SK-N-SH (cell line): ENCODE measurements at regions not wholly inside any gene's neighbourhood (a gene's known extent, or its start where the extent isn't known, plus 50 kb on each side); places are given as distances from the start of the nearest gene placed in this dataset.

Source experiments
- CTCF ChIA-PET: fragments of 300-600, 350-600 bp; formaldehyde crosslinking; extraction: SDS; loops from one replicate; lab custom pipeline; 2021; lab: Yijun Ruan, JAX
- POLR2A ChIA-PET: fragments of 350-600 bp; sonication (Branson Sonifier 250); formaldehyde crosslinking; extraction: SDS; loops from one replicate; lab custom pipeline; 2020; ENCODE audit warnings: antibody characterized with exemption, inconsistent platforms; lab: Yijun Ruan, JAX
- DNase-seq: peaks from one replicate; pipeline ENCODE4 v3.0.0; 2012
- H2AFZ ChIP-seq: fragments of 200-600 bp; sonication (generic); 2 replicates; pipeline ENCODE4 v1.8.1; 2016; ENCODE audit warnings: antibody characterized with exemption, mild to moderate bottlenecking, low read depth
- H3F3A ChIP-seq: fragments of 200-600 bp; sonication (generic); replicated peaks from 2 replicates; pipeline ENCODE3; 2016; ENCODE audit warnings: antibody characterized with exemption, mild to moderate bottlenecking; ENCODE audit not compliant: insufficient read depth
- H3K27ac ChIP-seq, 2 experiments: fragments of 200-500 bp in 1 of 2; fragments of 200-600 bp in 1 of 2; sonication (Bioruptor generic) in 1 of 2; sonication (generic), shearing (Covaris generic) in 1 of 2; 2 replicates each; pipeline versions ENCODE4 v1.5.1 to v1.6.1; 2014 to 2016; ENCODE audit warnings: low read depth in 2 of 2, inconsistent platforms in 1 of 2, low read length in 1 of 2, mild to moderate bottlenecking in 1 of 2, mixed read lengths in 1 of 2
- H3K27me3 ChIP-seq: fragments of 200-600 bp; sonication (generic), shearing (Covaris generic); 2 replicates; pipeline ENCODE4 v1.6.1; 2016; ENCODE audit warnings: mixed run types; ENCODE audit not compliant: insufficient read depth
- H3K36me3 ChIP-seq, 2 experiments: fragments of 200-500 bp in 1 of 2; fragments of 200-600 bp in 1 of 2; sonication (Bioruptor generic) in 1 of 2; sonication (generic) in 1 of 2; replicated peaks in 1 of 2; 2 replicates each; pipeline versions ENCODE3 to v1.5.1; 2014 to 2016; ENCODE audit warnings: low read length in 1 of 2, mild to moderate bottlenecking in 1 of 2; ENCODE audit not compliant: insufficient read depth in 2 of 2, control insufficient read depth in 1 of 2
- H3K4me1 ChIP-seq, 2 experiments: fragments of 200-500 bp in 1 of 2; fragments of 200-600 bp in 1 of 2; sonication (Bioruptor generic) in 1 of 2; sonication (generic), shearing (Covaris generic) in 1 of 2; 2 replicates each; pipeline versions ENCODE4 v1.5.1 to v1.6.1; 2014 to 2016; ENCODE audit warnings: low read depth in 1 of 2, low read length in 1 of 2, mixed run types in 1 of 2; ENCODE audit not compliant: insufficient read depth in 2 of 2, control insufficient read depth in 1 of 2
- H3K4me2 ChIP-seq: fragments of 200-600 bp; sonication (generic), shearing (Covaris generic); 2 replicates; pipeline ENCODE4 v1.6.1; 2017; ENCODE audit warnings: mixed run types
- H3K4me3 ChIP-seq, 2 experiments: fragments of 200-500 bp in 1 of 2; fragments of 200-600 bp in 1 of 2; sonication (Bioruptor generic) in 1 of 2; sonication (generic), shearing (Covaris generic) in 1 of 2; 2 replicates each; pipeline versions ENCODE4 v1.5.1 to v1.8.1; 2014 to 2016; ENCODE audit warnings: low read depth in 2 of 2, inconsistent platforms in 1 of 2, low read length in 1 of 2, mild to moderate bottlenecking in 1 of 2, mixed read lengths in 1 of 2, moderate library complexity in 1 of 2
- H3K79me2 ChIP-seq: fragments of 200-600 bp; sonication (generic); 2 replicates; pipeline ENCODE4 v1.8.1; 2017; ENCODE audit warnings: mild to moderate bottlenecking; ENCODE audit not compliant: insufficient read depth
- H3K9ac ChIP-seq: fragments of 200-600 bp; sonication (generic); 2 replicates; pipeline ENCODE4 v1.6.1; 2017; ENCODE audit warnings: mixed run types
- H3K9me2 ChIP-seq: fragments of 200-600 bp; sonication (generic); 2 replicates; pipeline ENCODE4 v1.6.1; 2017; ENCODE audit warnings: mixed run types
- H3K9me3 ChIP-seq: fragments of 200-600 bp; sonication (generic); 2 replicates; pipeline ENCODE4 v1.6.1; 2017; ENCODE audit warnings: mixed run types, mild to moderate bottlenecking, moderate library complexity
- H4K20me1 ChIP-seq: fragments of 200-600 bp; sonication (generic); 2 replicates; pipeline ENCODE4 v1.6.1; 2017; ENCODE audit warnings: mild to moderate bottlenecking, mixed run types; ENCODE audit not compliant: insufficient read depth
- CHD2 ChIP-seq: fragments of 150-350 bp; IDR thresholded peaks from 2 replicates; pipeline ENCODE4 v1.6.1; 2018; ENCODE audit warnings: low read length; ENCODE audit not compliant: partially characterized antibody
- FOSL2 ChIP-seq: IDR thresholded peaks from 2 replicates; pipeline ENCODE4 v1.4.0; 2012; ENCODE audit warnings: low read depth, mild to moderate bottlenecking, moderate library complexity, borderline replicate concordance
- FOXJ3 ChIP-seq: sonication (generic); formaldehyde crosslinking; IDR thresholded peaks from 2 replicates; pipeline ENCODE4 v1.5.1; 2020; ENCODE audit warnings: mild to moderate bottlenecking, missing genetic modification reagents
- FOXM1 ChIP-seq: IDR thresholded peaks from 2 replicates; pipeline ENCODE4 v1.4.0; 2012; ENCODE audit warnings: low read depth, mild to moderate bottlenecking
- GABPA ChIP-seq: IDR thresholded peaks from 2 replicates; pipeline ENCODE4 v1.4.0; 2012; ENCODE audit warnings: low read depth, mild to moderate bottlenecking
- GATA2 ChIP-seq: sonication (generic); formaldehyde crosslinking; IDR thresholded peaks from 2 replicates; pipeline ENCODE4 v1.5.0; 2020; ENCODE audit warnings: mild to moderate bottlenecking, missing genetic modification reagents
- JUND ChIP-seq: IDR thresholded peaks from 2 replicates; pipeline ENCODE4 v1.4.0; 2012
- MEF2A ChIP-seq: IDR thresholded peaks from 2 replicates; pipeline ENCODE4 v1.4.0; 2012; ENCODE audit warnings: low read depth, borderline replicate concordance
- MXI1 ChIP-seq: IDR thresholded peaks from 2 replicates; pipeline ENCODE4 v1.6.1; 2012; ENCODE audit warnings: mild to moderate bottlenecking, low read depth, low read length, improper control_type of control experiment
- NRF1 ChIP-seq: IDR thresholded peaks from 2 replicates; pipeline ENCODE4 v1.6.1; 2012; ENCODE audit warnings: low read depth, mild to moderate bottlenecking, low read length
- RXRA ChIP-seq: IDR thresholded peaks from 2 replicates; pipeline ENCODE4 v1.4.0; 2012; ENCODE audit warnings: low read depth, mild to moderate bottlenecking, borderline replicate concordance
- TAF1 ChIP-seq: IDR thresholded peaks from 2 replicates; pipeline ENCODE4 v1.6.1; 2012; ENCODE audit warnings: low read depth, mild to moderate bottlenecking, low read length, moderate library complexity, borderline replicate concordance
- TCF12 ChIP-seq: IDR thresholded peaks from 2 replicates; pipeline ENCODE4 v1.4.0; 2012
- YY1 ChIP-seq: IDR thresholded peaks from 2 replicates; pipeline ENCODE4 v1.4.0; 2012; ENCODE audit warnings: low read depth, mild to moderate bottlenecking
- WGBS: methylation state at CpG from one replicate; pipeline ENCODE4 v1.1.6; 2017; ENCODE audit warnings: low lambda C conversion rate; 5-methylcytosine and 5-hydroxymethylcytosine counted together
- TF ChIP-seq, protein P1 (sequence below): fragments of 200-600 bp; sonication (generic); IDR thresholded peaks from 2 replicates; pipeline ENCODE4 v1.6.1; 2017; ENCODE audit warnings: antibody characterized with exemption, mild to moderate bottlenecking, moderate library complexity
- TF ChIP-seq, protein P2 (sequence below): IDR thresholded peaks from 2 replicates; pipeline ENCODE4 v1.4.0; 2012; ENCODE audit warnings: low read depth, borderline replicate concordance
- TF ChIP-seq, protein P3 (sequence below): fragments of 150-350 bp; IDR thresholded peaks from 2 replicates; pipeline ENCODE4 v1.6.1; 2016; ENCODE audit warnings: mild to moderate bottlenecking, low read depth, low read length
- TF ChIP-seq, protein P4 (sequence below): IDR thresholded peaks from 2 replicates; pipeline ENCODE4 v1.4.0; 2012; ENCODE audit warnings: low read depth, borderline replicate concordance

DNA sequence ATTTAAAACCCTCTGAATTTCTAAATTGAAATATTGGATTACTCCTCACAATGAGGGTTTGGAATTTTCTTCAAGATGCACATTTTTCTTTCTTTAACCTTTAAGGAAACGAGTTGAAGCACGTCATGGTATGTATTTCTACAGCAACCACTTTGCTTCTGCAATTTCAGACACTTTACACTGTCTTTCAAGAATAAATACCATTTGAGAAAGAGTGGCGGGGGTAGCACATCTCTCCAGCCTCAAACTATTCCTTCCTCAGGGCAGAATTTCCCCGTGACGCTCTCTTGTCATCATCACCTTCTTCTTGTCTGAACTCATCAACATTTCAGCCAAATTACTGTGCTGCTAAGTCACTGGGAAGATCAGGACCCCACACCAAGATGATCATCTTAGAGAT, 1073.4 kb downstream of the EFNB2 start:
- TF ChIP-seq MEF2A, result no peak
- no peak for TF ChIP-seq YY1
- TF ChIP-seq FOXM1, result no peak
- no peak for TF ChIP-seq TCF12
- Histone ChIP-seq H4K20me1 (no peaks in the 10 kb centered on the region), H3K79me2 (no peaks in the 10 kb centered on the region), H3K9me2 (no peaks in the 10 kb centered on the region), H3K27me3 (no peaks in the 10 kb centered on the region), H3K9me3 (no peaks in the 10 kb centered on the region), H3K4me2 (no peak overlapping the region), H3K4me3 (no peak overlapping the region), H3K4me1 (peaks cover 0 to 4% of the 10 kb centered on the region in 2 experiments; a peak in 2 of 4 replicates), H2AFZ (no peak overlapping the region), H3K27ac (no peak overlapping the region), H3K9ac (no peak overlapping the region), H3K36me3 (no peaks in the 10 kb centered on the region), H3F3A (no peaks in the 10 kb centered on the region)
- CTCF ChIA-PET, result no interaction called here
- DNase-seq, result no peak
- WGBS, result 59% methylated on average over 5 of the region's 5 CpGs
- POLR2A ChIA-PET, result no interaction called here

DNA sequence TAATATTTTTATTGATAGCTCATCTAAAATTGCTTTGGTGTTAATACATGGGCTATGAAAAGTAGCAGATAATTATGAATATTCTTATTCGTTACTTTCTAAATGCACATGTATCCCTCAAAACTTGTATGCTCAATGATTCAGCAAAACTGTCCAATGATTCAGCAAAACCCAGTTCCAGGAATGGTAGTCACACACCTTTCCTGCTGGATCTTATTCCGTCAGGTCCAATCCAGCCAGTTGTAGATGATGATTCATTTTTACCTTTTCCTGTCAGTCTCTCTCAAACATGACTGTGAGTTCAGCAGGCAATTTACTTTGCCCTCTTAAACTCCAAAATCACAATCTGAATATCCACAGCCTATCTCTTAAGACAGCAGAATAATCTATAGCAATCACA, 1082.6 kb downstream of the EFNB2 start:
- CTCF ChIA-PET, result no interaction called here
- Histone ChIP-seq H3K9me2 (no peaks in the 10 kb centered on the region), H2AFZ (no peak overlapping the region), H3F3A (no peaks in the 10 kb centered on the region), H3K9ac (no peak overlapping the region), H3K4me1 (no peaks in the 10 kb centered on the region), H3K27me3 (no peaks in the 10 kb centered on the region), H3K4me2 (no peak overlapping the region), H3K36me3 (no peaks in the 10 kb centered on the region), H3K79me2 (no peaks in the 10 kb centered on the region), H4K20me1 (no peaks in the 10 kb centered on the region), H3K4me3 (no peak overlapping the region), H3K27ac (no peak overlapping the region), H3K9me3 (no peaks in the 10 kb centered on the region)
- DNase-seq, result no peak
- TF ChIP-seq, protein P1, sequence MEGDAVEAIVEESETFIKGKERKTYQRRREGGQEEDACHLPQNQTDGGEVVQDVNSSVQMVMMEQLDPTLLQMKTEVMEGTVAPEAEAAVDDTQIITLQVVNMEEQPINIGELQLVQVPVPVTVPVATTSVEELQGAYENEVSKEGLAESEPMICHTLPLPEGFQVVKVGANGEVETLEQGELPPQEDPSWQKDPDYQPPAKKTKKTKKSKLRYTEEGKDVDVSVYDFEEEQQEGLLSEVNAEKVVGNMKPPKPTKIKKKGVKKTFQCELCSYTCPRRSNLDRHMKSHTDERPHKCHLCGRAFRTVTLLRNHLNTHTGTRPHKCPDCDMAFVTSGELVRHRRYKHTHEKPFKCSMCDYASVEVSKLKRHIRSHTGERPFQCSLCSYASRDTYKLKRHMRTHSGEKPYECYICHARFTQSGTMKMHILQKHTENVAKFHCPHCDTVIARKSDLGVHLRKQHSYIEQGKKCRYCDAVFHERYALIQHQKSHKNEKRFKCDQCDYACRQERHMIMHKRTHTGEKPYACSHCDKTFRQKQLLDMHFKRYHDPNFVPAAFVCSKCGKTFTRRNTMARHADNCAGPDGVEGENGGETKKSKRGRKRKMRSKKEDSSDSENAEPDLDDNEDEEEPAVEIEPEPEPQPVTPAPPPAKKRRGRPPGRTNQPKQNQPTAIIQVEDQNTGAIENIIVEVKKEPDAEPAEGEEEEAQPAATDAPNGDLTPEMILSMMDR, result no peak
- no peak for TF ChIP-seq MEF2A
- no peak for TF ChIP-seq FOXJ3 (CRISPR knock-in tag)
- TF ChIP-seq MXI1, result no peak
- POLR2A ChIA-PET, result no interaction called here
- 84% methylated on average over 2 of the region's 2 CpGs for WGBS

DNA sequence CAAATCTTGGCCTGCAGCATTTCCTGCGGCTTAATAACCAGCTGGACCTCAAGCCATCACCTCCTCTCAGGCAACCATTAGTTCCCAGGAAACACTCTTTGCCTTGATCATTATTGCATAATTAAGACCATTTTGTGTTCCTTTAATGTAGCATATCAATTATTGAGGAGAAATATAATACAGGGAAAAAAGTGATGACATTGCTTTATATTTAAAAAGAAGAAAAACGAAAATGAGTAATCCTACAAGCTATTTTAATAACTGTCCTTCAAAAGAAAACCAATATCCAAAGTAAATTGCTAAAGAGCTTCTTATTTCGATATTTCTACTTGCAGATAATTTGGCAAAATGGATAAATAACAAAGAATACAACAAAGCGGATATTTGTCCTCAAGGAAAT, 1084.7 kb downstream of the EFNB2 start:
- Histone ChIP-seq H4K20me1 (no peaks in the 10 kb centered on the region), H3F3A (no peaks in the 10 kb centered on the region), H3K27me3 (no peaks in the 10 kb centered on the region), H3K9me2 (no peaks in the 10 kb centered on the region), H3K79me2 (no peaks in the 10 kb centered on the region), H3K36me3 (no peaks in the 10 kb centered on the region), H3K27ac (no peak overlapping the region), H2AFZ (no peak overlapping the region), H3K4me2 (no peak overlapping the region), H3K9ac (no peak overlapping the region), H3K4me1 (no peaks in the 10 kb centered on the region), H3K4me3 (no peak overlapping the region), H3K9me3 (no peaks in the 10 kb centered on the region)
- ChIA-PET POLR2A (no interaction called here), CTCF (interaction anchor here (1.4 kb wide), 1 partner anchor 16 kb away, joined by 3 read pairs; no protein-coding TSS in a partner anchor)
- no peak for DNase-seq
- 51% methylated on average over 4 of the region's 4 CpGs for WGBS
- no peak for TF ChIP-seq TCF12
- TF ChIP-seq, protein P2, sequence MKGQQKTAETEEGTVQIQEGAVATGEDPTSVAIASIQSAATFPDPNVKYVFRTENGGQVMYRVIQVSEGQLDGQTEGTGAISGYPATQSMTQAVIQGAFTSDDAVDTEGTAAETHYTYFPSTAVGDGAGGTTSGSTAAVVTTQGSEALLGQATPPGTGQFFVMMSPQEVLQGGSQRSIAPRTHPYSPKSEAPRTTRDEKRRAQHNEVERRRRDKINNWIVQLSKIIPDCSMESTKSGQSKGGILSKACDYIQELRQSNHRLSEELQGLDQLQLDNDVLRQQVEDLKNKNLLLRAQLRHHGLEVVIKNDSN, result no peak
- TF ChIP-seq GATA2, result no peak
- no peak for TF ChIP-seq RXRA
- TF ChIP-seq FOSL2, result no peak
- TF ChIP-seq TAF1, result no peak
- TF ChIP-seq, protein P3, sequence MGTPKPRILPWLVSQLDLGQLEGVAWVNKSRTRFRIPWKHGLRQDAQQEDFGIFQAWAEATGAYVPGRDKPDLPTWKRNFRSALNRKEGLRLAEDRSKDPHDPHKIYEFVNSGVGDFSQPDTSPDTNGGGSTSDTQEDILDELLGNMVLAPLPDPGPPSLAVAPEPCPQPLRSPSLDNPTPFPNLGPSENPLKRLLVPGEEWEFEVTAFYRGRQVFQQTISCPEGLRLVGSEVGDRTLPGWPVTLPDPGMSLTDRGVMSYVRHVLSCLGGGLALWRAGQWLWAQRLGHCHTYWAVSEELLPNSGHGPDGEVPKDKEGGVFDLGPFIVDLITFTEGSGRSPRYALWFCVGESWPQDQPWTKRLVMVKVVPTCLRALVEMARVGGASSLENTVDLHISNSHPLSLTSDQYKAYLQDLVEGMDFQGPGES, result no peak
- no peak for TF ChIP-seq JUND
- no peak for TF ChIP-seq GABPA
- TF ChIP-seq CHD2, result no peak
- TF ChIP-seq, protein P4, sequence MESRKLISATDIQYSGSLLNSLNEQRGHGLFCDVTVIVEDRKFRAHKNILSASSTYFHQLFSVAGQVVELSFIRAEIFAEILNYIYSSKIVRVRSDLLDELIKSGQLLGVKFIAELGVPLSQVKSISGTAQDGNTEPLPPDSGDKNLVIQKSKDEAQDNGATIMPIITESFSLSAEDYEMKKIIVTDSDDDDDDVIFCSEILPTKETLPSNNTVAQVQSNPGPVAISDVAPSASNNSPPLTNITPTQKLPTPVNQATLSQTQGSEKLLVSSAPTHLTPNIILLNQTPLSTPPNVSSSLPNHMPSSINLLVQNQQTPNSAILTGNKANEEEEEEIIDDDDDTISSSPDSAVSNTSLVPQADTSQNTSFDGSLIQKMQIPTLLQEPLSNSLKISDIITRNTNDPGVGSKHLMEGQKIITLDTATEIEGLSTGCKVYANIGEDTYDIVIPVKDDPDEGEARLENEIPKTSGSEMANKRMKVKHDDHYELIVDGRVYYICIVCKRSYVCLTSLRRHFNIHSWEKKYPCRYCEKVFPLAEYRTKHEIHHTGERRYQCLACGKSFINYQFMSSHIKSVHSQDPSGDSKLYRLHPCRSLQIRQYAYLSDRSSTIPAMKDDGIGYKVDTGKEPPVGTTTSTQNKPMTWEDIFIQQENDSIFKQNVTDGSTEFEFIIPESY, result no peak
- TF ChIP-seq NRF1, result no peak
- no peak for TF ChIP-seq MXI1
